ENCODE measurements at regions not wholly inside any gene's neighbourhood (a gene's known extent, or its start where the extent isn't known, plus 50 kb on each side); places are given as distances from the start of the nearest gene placed in this dataset.

GRCh38 chr12:41778934-41779333 lies 365.7 kb downstream of the GXYLT1 start:
- H2AFZ ChIP-seq (ENCODE audit: low read depth, low read length), result no peak overlapping the region
- no peak for DNase-seq (ENCODE audit: extremely low read depth in 1 of 4, low spot score in 3 of 4)
- no peaks in the 10 kb centered on the region for H3K27me3 ChIP-seq (ENCODE audit: control insufficient read depth in 2 of 2, insufficient read depth in 2 of 2, low read length in 2 of 2)
- no peak overlapping the region for H3K27ac ChIP-seq (ENCODE audit: extremely low read depth, low read depth, low read length)
- H4K20me1 ChIP-seq (replicated peaks; ENCODE audit: control insufficient read depth, insufficient read depth, low read length), result no peaks in the 10 kb centered on the region
- no peak overlapping the region for H3K9ac ChIP-seq (ENCODE audit: insufficient read depth in 1 of 2, low read depth in 2 of 2, low read length in 2 of 2)
- FAIRE-seq, result no peak
- 0% methylated on average over 2 of the region's 2 CpGs for WGBS (ENCODE audit: insufficient coverage, low coverage, missing lambda C conversion rate)
- no peaks in the 10 kb centered on the region for H3K36me3 ChIP-seq (ENCODE audit: control insufficient read depth, insufficient read depth, low read length)
- BruUV-seq (replicated peaks), result no TSS peak
- no peaks in the 10 kb centered on the region for H3K9me1 ChIP-seq (ENCODE audit: control insufficient read depth, insufficient read depth, low read length)
- H3K4me3 ChIP-seq, result no peak overlapping the region
- ChIA-PET CTCF (ENCODE audit: low intra/inter-chr PET ratio) (no interaction called here), POLR2A (no interaction called here)
- H3K79me2 ChIP-seq (ENCODE audit: control insufficient read depth, insufficient read depth, low read length), result no peaks in the 10 kb centered on the region
- no peak for ATAC-seq
- no peaks in the 10 kb centered on the region for H3K4me1 ChIP-seq (replicated peaks in 1 of 2; ENCODE audit: control insufficient read depth in 2 of 2, insufficient read depth in 2 of 2, low read length in 2 of 2)
- in situ Hi-C loops (cut with MboI), result no loop called here
- H3K4me2 ChIP-seq (ENCODE audit: insufficient read depth, low read length), result no peak overlapping the region
- TF ChIP-seq ARID3B (CRISPR knock-in tag; IDR thresholded peaks at IDR 0.05; ENCODE audit: borderline replicate concordance) (no peak), TCFL5 (CRISPR knock-in tag; conservative IDR thresholded peaks at IDR 0.05) (no peak), ZNF280A (IDR thresholded peaks at IDR 0.05; ENCODE audit: low read depth, partially characterized antibody) (no peak), ZKSCAN1 (IDR thresholded peaks at IDR 0.05; ENCODE audit: low read depth, low read length) (no peak), U2AF1 (optimal IDR thresholded peaks at IDR 0.05; ENCODE audit: low read depth, low read length) (no peak), HMGN3 (IDR thresholded peaks at IDR 0.05; ENCODE audit: borderline replicate concordance, extremely low read depth, insufficient read length, low read depth, low read length) (no peak), ZBTB12 (CRISPR knock-in tag; IDR thresholded peaks at IDR 0.05) (no peak), ZNF311 (CRISPR knock-in tag; IDR thresholded peaks at IDR 0.05) (no peak), DIDO1 (tag; IDR thresholded peaks at IDR 0.05; ENCODE audit: low read depth) (no peak), FOSL1 (tag; conservative IDR thresholded peaks at IDR 0.05) (no peak), POLR2G (IDR thresholded peaks at IDR 0.05; ENCODE audit: low read depth, low read length) (no peak), ZC3H8 (IDR thresholded peaks at IDR 0.05) (no peak), ETV6 (IDR thresholded peaks at IDR 0.05; ENCODE audit: borderline replicate concordance in 1 of 2, low read depth in 2 of 2, low read length in 1 of 2) (no peak), ETV6 (CRISPR knock-in tag; IDR thresholded peaks at IDR 0.05; ENCODE audit: borderline replicate concordance) (no peak), TAF7 (tag; IDR thresholded peaks at IDR 0.05) (no peak), BACH1 (tag; IDR thresholded peaks at IDR 0.05) (no peak), BCL6 (CRISPR knock-in tag; IDR thresholded peaks at IDR 0.05) (no peak), ZNF3 (CRISPR knock-in tag; IDR thresholded peaks at IDR 0.05) (no peak), SMARCA4 (IDR thresholded peaks at IDR 0.05) (no peak)
- intact Hi-C loops (cut with micrococcal nuclease), result no loop called here
- H3K9me3 ChIP-seq (replicated peaks; ENCODE audit: control insufficient read depth, insufficient read depth, low read depth, low read length), result no peaks in the 10 kb centered on the region

Measured in K562 (cell line).